Esophagus squamous epithelium (tissue), 4 donors: ENCODE measurements at regions not wholly inside any gene's neighbourhood (a gene's known extent, or its start where the extent isn't known, plus 50 kb on each side); places are given as distances from the start of the nearest gene placed in this dataset.

Experiments used
- CTCF ChIP-seq, 6 experiments: fragments of 450-650 bp in 4 of 6; fragments of 200-600 bp in 2 of 6; sonication (generic) in 2 of 6; IDR thresholded peaks; one replicate each; pipeline ENCODE4 v1.5.1; 2016 to 2019; ENCODE audit warnings: antibody characterized with exemption in 6 of 6, mild to moderate bottlenecking in 4 of 6, moderate library complexity in 4 of 6
- POLR2A ChIP-seq, 4 donors: fragments of 450-650 bp; IDR thresholded peaks; one replicate each; pipeline ENCODE4 v1.6.1; 2017; ENCODE audit warnings: antibody characterized with exemption in 4 of 4, mild to moderate bottlenecking in 4 of 4, moderate library complexity in 3 of 4

DNA sequence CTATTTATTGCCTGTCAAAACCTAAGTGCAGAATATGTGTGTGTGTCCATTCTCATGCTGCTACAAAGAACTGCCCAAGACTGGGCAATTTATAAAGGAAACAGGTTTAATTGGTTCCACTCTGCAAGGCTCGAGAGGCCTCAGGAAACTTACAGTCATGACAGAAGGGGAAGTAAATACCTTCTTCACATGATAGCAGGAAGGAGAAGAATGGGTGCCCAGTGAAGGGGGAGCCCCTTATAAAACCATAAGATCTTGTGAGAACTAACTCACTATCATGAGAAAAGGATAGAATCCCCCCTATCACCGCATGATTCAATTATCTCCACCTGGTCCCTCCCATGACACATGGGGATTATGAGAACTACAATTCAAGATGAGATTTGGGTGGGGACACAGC, 300.7 kb upstream of the SNX7 start:
- TF ChIP-seq CTCF (IDR thresholded peaks at IDR 0.05) (no peak), POLR2A (IDR thresholded peaks at IDR 0.05) (no peak)
